ENCODE measurements at regions not wholly inside any gene's neighbourhood (a gene's known extent, or its start where the extent isn't known, plus 50 kb on each side); places are given as distances from the start of the nearest gene placed in this dataset.

GRCh38 chr21:39022466-39022862 is 160.8 kb downstream of the PSMG1 start:
- TF ChIP-seq TCF7L2 (IDR thresholded peaks at IDR 0.05; ENCODE audit: low read depth, low read length) (no peak), POLR2AphosphoS5 (IDR thresholded peaks at IDR 0.05; ENCODE audit: low read depth, low read length) (no peak), CTCF (IDR thresholded peaks at IDR 0.05) (no peak), SIN3A (IDR thresholded peaks at IDR 0.05; ENCODE audit: borderline replicate concordance, insufficient read depth, low read depth, low read length) (no peak), REST (IDR thresholded peaks at IDR 0.05; ENCODE audit: insufficient read depth in 1 of 2, low read depth in 2 of 2, low read length in 1 of 2) (no peak)
- in situ Hi-C loops (cut with HindIII; ENCODE audit: low pct_unique_long_range_greater_than_20kb, low sequenced_read_pairs) = no loop called here
- ChIA-PET POLR2A (no interaction called here), CTCF (no interaction called here)
- no TSS peak for BruUV-seq (replicated peaks)
- ATAC-seq (no peak), DNase-seq (ENCODE audit: low read depth, low spot score) (no peak)
- Histone ChIP-seq H3K36me3 (ENCODE audit: control insufficient read depth, insufficient read depth, low read length) (no peaks in the 10 kb centered on the region), H3K27ac (ENCODE audit: low read length) (no peak overlapping the region), H3K9me3 (ENCODE audit: control insufficient read depth, insufficient read depth, low read depth, low read length) (no peaks in the 10 kb centered on the region), H3K4me1 (ENCODE audit: control insufficient read depth, insufficient read depth, low read length) (no peaks in the 10 kb centered on the region), H3K4me3 (ENCODE audit: low read depth in 2 of 2, low read length in 2 of 2) (no peak overlapping the region), H3K27me3 (ENCODE audit: control insufficient read depth, insufficient read depth, low read length) (no peaks in the 10 kb centered on the region)
- intact Hi-C loops (cut with micrococcal nuclease; ENCODE audit: unreplicated experiment) = no loop called here

GRCh38 chr21:39022035-39022434 is 161.2 kb downstream of the PSMG1 start:
- DNase-seq (ENCODE audit: low read depth, low spot score) = no peak
- no TSS peak for BruUV-seq (replicated peaks)
- intact Hi-C loops (cut with micrococcal nuclease; ENCODE audit: unreplicated experiment) (no loop called here), in situ Hi-C loops (cut with HindIII; ENCODE audit: low pct_unique_long_range_greater_than_20kb, low sequenced_read_pairs) (no loop called here)
- ChIA-PET CTCF (no interaction called here), POLR2A (no interaction called here)
- H3K4me3 ChIP-seq (ENCODE audit: low read depth in 2 of 2, low read length in 2 of 2) = no peak overlapping the region
- H3K27me3 ChIP-seq (ENCODE audit: control insufficient read depth, insufficient read depth, low read length) = no peaks in the 10 kb centered on the region
- no peak for ATAC-seq
- no peaks in the 10 kb centered on the region for H3K9me3 ChIP-seq (ENCODE audit: control insufficient read depth, insufficient read depth, low read depth, low read length)
- no peaks in the 10 kb centered on the region for H3K36me3 ChIP-seq (ENCODE audit: control insufficient read depth, insufficient read depth, low read length)
- no peak overlapping the region for H3K27ac ChIP-seq (ENCODE audit: low read length)
- TF ChIP-seq POLR2AphosphoS5 (IDR thresholded peaks at IDR 0.05; ENCODE audit: low read depth, low read length) = no peak
- no peak for TF ChIP-seq REST (IDR thresholded peaks at IDR 0.05; ENCODE audit: insufficient read depth in 1 of 2, low read depth in 2 of 2, low read length in 1 of 2)
- no peak for TF ChIP-seq SIN3A (IDR thresholded peaks at IDR 0.05; ENCODE audit: borderline replicate concordance, insufficient read depth, low read depth, low read length)
- TF ChIP-seq CTCF (IDR thresholded peaks at IDR 0.05) = no peak
- TF ChIP-seq TCF7L2 (IDR thresholded peaks at IDR 0.05; ENCODE audit: low read depth, low read length) = no peak
- H3K4me1 ChIP-seq (ENCODE audit: control insufficient read depth, insufficient read depth, low read length) = no peaks in the 10 kb centered on the region
